ENCODE measurements at regions not wholly inside any gene's neighbourhood (a gene's known extent, or its start where the extent isn't known, plus 50 kb on each side); places are given as distances from the start of the nearest gene placed in this dataset.

GRCh38 chr13:85545771-85546170 lies 253.4 kb downstream of the SLITRK6 start:
- in situ Hi-C loops (cut with MboI; ENCODE audit: low sequenced_read_pairs), result no loop called here
- no TSS peak for BruUV-seq (replicated peaks)
- ATAC-seq (ENCODE audit: low read depth) (no peak), DNase-seq (no peak)
- TF ChIP-seq MAFK (IDR thresholded peaks at IDR 0.05; ENCODE audit: low read depth, low read length) (no peak), NFE2L2 (IDR thresholded peaks at IDR 0.05; ENCODE audit: low read depth, low read length) (no peak), BHLHE40 (IDR thresholded peaks at IDR 0.05; ENCODE audit: low read depth, low read length) (no peak), RFX5 (IDR thresholded peaks at IDR 0.05; ENCODE audit: low read depth, low read length) (no peak), POLR2A (IDR thresholded peaks at IDR 0.05; ENCODE audit: low read depth, low read length) (no peak), MAZ (IDR thresholded peaks at IDR 0.05; ENCODE audit: borderline replicate concordance, low read depth, low read length) (no peak), RAD21 (IDR thresholded peaks at IDR 0.05; ENCODE audit: low read length) (no peak), MXI1 (IDR thresholded peaks at IDR 0.05; ENCODE audit: borderline replicate concordance, low read depth, low read length) (no peak), SMC3 (IDR thresholded peaks at IDR 0.05; ENCODE audit: low read depth, low read length) (no peak), CEBPB (IDR thresholded peaks at IDR 0.05; ENCODE audit: low read depth, low read length) (no peak), FOS (IDR thresholded peaks at IDR 0.05; ENCODE audit: low read depth, low read length) (no peak)
- Histone ChIP-seq H3K14ac (replicated peaks; ENCODE audit: low read depth, low read length) (no peak overlapping the region), H3K27me3 (ENCODE audit: control insufficient read depth, insufficient read depth, low read length) (no peaks in the 10 kb centered on the region), H4K91ac (ENCODE audit: insufficient read depth, low read depth, low read length) (no peak overlapping the region), H2AK9ac (replicated peaks; ENCODE audit: low read depth, low read length, poor library complexity) (no peak overlapping the region), H3K9me3 (ENCODE audit: control insufficient read depth, insufficient read depth, low read length) (peaks cover 5% of the 10 kb centered on the region), H3K4me2 (ENCODE audit: low read depth, low read length) (no peak overlapping the region), H4K5ac (ENCODE audit: low read depth, low read length) (no peak overlapping the region), H3K4me3 (ENCODE audit: insufficient read depth, low read depth, low read length) (no peak overlapping the region), H3K4me1 (ENCODE audit: control insufficient read depth, insufficient read depth, low read length) (no peaks in the 10 kb centered on the region), H3K27ac (ENCODE audit: insufficient read depth, low read length) (no peak overlapping the region), H3K9ac (ENCODE audit: low read depth, low read length) (no peak overlapping the region), H2AK5ac (ENCODE audit: low read depth, low read length) (no peak overlapping the region), H3K18ac (ENCODE audit: low read depth, low read length) (no peak overlapping the region), H2BK5ac (ENCODE audit: low read depth, low read length, poor library complexity, severe bottlenecking) (no peak overlapping the region), H3K9me1 (ENCODE audit: insufficient read depth, low read length) (no peaks in the 10 kb centered on the region), H2BK120ac (ENCODE audit: low read depth, low read length) (no peak overlapping the region), H3K56ac (ENCODE audit: extremely low read depth, insufficient read depth, low read length) (no peak overlapping the region), H2BK15ac (ENCODE audit: low read depth, low read length) (no peak overlapping the region), H3K4ac (ENCODE audit: low read depth, low read length) (no peak overlapping the region), H4K8ac (ENCODE audit: low read depth in 2 of 2, low read length in 2 of 2) (no peak overlapping the region), H2AFZ (replicated peaks; ENCODE audit: low read length, poor library complexity) (no peak overlapping the region), H3K23ac (ENCODE audit: low read depth, low read length) (no peak overlapping the region), H3K36me3 (ENCODE audit: control insufficient read depth, insufficient read depth, low read length) (no peaks in the 10 kb centered on the region), H2BK20ac (ENCODE audit: low read depth, low read length) (no peak overlapping the region), H3K79me1 (ENCODE audit: low read depth in 1 of 2, low read length in 2 of 2) (no peaks in the 10 kb centered on the region), H4K20me1 (ENCODE audit: insufficient read depth, low read length) (no peaks in the 10 kb centered on the region)
- CTCF ChIA-PET, result no interaction called here
- dilution Hi-C loops (cut with HindIII; ENCODE audit: low sequenced_read_pairs, unreplicated experiment), result no loop called here
- intact Hi-C loops (cut with micrococcal nuclease), result no loop called here
- POLR2A ChIA-PET (ENCODE audit: unreplicated experiment), result no interaction called here
- WGBS, 2 experiments (ENCODE audit: extremely low coverage in 2 of 2, insufficient read length in 1 of 2), result 33% methylated on average over 1 of the region's 5 CpGs; no CpG with 5 or more reads in 1 of the 2 experiments

Measured in IMR-90 (cell line).